Fibroblast of peridontal ligament (primary cell): ENCODE measurements at regions not wholly inside any gene's neighbourhood (a gene's known extent, or its start where the extent isn't known, plus 50 kb on each side); places are given as distances from the start of the nearest gene placed in this dataset.
A peak's percentile ranks its signal among the peaks of the same experiment; 100 is the strongest.

Source experiments
- DNase-seq: peaks from one replicate; pipeline ENCODE4 v3.0.0-alpha.2; 2010; ENCODE audit errors: extremely low read depth

DNA sequence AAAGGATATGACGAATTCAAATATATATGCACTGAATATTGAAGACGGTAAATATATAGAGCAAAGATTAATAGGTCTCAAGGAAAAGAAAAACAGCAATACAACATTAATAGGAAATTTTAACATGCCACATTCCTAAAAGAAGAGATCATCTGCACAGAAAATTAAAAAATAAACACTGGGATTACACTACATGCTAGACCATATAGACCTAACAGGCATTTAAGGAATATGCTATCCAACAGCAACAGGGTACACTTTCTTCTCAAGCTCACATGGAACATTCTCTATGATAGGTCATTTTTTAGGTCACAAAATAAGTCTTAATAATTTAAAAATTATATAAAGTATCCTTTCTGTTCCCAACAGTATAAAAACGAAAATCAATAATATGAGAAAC is 1038.3 kb downstream of the KCNT2 start:
- DNase-seq: peak; percentile 5

DNA sequence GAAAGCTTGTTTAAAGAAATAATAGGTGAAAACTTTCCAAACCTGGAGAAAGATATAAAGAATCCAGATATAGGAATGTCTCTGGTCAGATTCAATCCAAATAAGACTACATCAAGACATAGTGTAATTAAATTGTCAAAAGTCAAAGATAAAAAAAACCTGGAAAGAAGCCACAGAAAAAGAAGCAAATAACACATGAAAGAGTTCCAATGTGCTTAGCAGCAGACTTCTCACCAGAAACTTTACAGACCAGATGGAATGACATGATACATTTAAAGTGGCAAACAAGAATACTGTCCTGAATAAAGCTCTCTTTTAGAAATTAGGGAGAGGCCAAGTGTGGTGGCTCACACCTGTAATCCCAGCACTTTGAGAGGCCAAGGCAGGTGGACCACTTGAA is 1039.9 kb downstream of the KCNT2 start:
- no peak for DNase-seq

DNA sequence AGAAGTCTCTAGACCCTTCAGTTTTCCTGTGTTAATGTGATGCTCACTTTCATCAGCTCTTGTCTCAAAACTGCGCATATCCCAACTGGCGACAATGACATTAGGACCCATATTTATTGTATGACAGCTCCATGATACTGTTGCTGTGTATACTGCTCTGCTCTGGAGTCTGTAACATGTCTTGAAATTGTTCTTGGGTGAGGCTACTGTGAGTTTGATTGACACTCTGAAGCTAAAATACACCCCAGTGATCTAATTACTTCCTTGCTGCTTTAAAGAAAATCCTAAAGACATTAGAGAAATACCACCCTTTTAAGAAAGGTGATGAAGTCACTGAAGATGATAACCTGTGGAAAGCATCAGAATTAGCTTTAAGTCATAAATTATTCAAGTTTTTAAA is 1046.2 kb downstream of the KCNT2 start:
- DNase-seq: no peak

DNA sequence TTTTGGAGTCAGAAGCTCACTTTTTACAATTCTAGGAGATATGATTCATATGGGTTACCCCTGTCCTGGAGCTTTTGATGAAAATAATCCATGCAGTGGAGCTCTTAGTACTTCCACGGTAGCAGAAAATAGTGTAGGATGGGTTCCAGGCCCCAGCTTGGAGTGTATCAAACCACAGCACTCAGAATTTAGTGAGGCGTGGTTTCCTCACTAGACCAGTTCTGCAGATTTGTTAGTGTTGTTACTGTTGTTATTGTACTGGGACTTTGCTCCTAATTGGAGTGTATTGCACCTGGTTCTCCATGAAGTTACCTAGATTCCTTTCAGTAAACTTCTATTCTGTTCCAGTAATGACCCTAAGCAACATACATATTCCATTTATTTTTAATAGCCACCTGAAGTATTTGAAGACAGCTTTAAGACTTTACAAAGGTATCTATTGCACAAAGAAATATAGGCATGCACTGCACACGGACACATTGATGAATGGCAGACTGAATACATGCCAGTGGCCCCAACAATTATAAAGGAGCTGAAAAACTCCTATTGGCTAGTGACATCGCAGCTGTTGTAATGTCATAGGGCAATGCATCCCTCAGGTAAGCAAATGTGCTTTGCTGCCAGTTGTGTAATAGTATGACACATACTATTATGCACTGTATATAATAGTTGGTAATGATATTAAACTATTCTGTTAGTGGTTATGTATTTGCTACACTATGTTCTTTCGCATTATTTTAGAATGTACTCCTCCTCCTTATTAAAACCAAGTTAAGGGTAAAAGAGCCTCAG is 1058.0 kb downstream of the KCNT2 start:
- no peak for DNase-seq

DNA sequence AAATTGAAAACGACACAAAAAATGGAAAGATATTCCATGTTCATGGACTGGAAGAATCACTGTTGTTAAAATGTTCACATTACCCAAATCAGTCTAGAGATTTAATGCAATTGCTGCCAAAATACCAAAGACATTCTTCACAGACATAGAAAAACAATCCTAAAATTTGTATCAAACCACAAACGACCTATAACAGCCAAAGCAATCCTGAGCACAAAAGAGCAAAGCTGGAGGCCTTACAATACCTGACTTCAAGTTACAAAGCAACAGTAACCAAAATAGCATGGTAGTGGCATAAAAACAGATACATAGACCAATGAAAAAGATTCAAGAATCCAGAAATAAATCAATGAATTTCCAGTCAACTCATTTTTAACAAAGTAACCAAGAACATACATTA is 1077.3 kb downstream of the KCNT2 start:
- DNase-seq: peak; percentile 36

DNA sequence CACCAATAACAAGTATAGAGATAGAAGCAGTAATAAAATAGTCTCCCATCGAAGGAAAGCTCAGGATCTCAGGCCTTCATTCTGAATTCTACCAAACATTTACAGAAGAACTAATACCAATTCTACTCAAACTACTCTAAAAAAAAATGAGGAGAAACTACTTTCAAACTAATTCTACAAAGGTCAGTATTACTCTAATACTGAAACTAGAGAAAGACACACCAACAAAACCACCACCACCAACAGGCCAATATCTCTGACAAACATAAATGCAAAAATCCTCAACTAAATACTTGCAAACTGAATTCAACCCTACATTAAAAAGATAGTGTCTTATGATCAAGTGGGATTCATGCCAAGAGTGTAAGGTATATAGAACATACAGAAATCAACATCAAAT is 1078.4 kb downstream of the KCNT2 start:
- DNase-seq: no peak

DNA sequence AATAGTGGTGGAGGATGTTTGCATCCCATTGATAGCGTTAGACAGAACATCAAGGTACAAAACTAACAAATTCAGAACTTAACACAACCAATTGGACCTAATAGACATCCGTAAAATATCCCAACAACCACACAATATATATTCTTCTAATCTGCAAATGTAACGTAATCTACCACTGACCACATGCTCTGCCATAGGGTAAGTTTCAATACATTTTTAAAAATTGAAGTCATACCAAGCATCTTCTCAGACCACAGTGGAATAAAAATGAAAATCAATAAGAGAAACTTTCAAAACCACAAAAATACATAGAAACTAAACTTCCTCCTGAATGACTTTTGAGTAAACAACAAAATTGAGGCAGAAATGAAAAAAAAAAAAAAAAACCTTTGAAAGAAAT is 1087.5 kb downstream of the KCNT2 start:
- DNase-seq: no peak

DNA sequence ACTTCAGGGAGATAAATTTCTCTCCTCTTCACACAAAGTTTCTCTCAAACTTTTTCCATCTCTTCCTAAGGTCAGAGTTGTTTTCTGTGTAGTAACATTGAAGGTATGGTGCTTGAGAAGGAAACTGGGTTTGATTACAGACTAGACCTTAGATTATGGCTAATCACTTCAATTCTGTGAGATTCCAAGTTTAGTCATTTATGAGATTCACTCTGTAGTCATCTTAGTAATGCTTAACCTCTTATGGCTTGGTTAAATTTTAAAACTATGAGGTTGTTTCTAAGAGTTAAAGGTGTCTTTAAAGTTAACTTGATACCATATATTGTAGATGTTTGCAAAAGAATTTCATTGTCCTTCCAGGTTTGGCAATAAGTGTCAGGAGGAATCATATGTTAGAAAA is 1092.2 kb downstream of the KCNT2 start:
- DNase-seq: peak; percentile 3

DNA sequence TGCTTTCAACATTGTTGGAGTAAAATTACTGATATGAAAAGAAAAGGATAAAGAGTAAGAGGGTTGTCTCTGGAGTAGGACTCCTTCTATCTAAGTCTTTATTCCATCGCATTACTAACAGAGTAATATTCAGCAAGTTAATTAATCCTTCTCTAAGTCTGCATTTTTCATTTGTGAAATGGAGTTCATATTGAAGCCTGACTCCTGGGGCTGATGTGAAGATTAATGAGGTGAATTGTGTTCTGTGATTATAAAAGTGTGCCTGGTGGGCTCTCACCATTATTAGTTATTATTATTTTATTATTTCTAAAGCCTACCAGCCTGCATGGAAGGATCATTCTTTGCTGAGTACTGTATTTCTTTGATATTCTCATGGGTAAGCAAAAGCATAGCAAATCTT is 1096.7 kb downstream of the KCNT2 start:
- no peak for DNase-seq

DNA sequence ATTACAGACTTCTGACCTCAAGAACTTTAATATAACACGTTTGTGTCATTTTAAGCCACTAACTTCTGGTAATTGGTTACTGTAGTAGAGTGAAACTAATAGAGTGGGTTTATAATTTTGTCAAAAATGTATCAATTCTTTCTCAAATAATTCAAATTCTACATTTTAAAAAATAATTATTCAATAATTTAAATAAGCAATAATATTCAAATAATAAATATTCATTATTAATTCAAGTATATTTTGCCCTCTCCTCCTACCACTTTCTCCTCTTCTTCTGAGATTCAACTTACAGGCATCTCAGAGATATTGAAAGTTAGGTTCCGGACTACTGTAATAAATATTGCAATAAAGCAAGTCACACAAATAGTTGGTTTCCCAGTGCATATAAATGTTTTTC is 1107.1 kb downstream of the KCNT2 start:
- no peak for DNase-seq

DNA sequence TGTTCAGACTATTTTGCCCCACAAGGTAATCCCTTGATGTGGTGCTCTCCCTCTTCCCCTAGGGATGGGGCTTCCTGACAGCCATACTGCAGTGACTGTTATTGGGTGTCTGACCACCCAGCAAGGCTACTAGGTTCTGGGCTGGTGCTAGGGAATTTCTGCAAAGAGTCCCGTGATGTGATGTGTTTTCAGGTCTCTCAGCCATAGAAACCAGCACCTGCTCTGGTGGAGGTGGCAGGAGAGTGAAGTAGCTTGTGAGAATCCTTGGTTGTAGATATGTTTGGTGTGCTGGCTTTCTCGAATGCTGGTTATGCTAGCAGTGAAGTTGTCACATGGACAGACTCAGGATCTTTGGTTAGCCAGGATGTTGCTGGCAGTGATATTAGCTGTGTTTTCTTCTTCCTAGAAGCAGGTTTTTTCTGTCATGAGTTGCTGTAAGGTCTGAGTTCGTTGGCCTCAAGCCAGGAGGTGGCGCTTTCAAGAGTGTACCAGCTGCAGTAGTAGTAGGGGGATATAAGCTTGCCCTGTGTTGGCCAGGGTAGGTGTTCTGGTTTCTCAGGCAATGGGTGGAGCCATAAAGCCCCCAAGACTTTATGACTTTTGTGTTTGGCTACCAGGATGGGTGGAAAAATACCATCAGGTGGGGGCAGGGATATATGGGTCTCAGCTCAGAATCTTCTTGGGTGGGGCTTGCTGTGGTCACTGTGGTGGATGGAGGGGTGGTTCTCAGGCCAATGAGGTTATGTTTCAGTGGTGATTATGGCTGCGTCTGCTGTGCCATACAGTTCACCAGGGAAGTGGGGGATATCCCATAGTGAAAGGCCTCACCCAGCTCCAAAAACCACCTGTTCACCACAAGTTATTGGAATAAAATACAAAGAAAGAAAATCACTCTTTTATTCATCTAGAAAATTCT is 1112.3 kb downstream of the KCNT2 start:
- DNase-seq: no peak

DNA sequence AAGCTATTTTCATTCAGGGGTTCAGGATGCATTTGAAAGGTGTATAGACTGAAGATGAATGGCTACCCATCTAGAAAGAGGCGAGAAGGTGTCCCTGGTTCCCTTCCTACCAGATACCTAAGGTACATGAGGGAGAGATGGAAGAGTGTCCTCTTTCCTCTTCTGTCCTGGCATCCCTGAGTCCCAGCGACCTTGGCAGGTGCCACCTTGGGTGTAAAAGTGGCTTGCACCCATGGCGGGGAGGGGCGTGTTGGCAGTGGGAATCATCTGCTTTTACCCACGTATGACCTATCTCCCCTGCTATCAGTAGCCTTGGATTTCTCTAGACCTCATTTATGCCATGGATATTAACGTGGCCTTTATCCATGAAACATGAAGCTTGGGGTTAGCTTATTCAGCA is 1126.1 kb downstream of the KCNT2 start:
- DNase-seq: no peak

DNA sequence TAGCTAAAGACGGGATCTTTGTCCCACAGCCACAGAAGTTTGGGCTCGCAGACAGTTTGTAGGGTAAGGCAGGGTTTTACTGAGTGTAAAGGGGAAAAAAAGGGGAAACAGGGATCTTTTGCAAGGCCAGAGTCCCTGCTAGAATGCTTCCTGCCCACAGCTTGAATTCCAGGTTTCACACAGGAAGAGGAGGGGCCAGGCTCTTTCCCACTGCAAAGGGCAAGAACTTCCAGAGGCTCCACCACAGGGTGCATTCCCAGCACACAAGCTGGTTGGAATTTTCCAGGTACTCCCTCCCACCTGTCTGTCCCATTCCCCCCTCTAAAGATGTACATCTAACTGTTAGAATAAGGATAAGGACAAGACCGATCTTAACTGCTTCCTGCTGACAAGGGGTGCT is 1126.9 kb downstream of the KCNT2 start:
- no peak for DNase-seq

DNA sequence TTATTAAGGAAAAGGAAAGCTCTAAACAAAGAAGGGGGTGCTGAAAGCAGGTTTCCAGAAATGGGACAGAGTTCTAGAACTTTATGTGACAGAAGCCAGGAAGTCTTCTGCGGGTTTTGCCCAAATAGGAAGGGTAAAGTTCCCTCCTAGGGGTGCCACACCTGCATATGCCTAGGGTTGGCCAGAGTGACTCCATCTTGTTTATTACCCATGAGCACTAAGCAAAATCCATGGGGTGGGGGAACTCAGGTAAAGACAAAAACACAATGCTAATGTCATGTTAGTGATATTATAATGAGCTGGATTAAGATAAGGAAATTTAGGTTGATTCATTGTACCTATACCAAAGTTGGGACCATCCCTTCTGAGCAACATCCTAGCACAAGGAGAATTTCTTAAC is 1132.7 kb downstream of the KCNT2 start:
- no peak for DNase-seq

DNA sequence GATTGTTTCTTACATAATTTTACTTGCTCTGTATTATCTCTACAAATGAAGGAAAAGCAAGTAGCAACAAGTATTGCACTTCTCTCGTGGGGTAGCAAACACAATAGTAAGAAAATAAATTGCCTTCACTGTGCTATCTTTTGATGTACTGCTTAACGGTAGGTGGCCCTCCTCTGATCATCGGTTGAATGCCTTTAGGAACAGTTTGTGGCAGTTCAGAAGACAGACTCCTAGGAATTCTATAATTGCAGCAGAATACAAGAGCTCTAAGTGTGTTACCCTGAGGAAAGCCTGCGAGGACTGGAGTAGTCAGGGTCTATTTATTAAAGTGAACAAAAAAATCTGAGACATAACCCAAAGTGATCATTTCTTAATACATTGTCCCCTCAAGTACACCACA is 1135.9 kb downstream of the KCNT2 start:
- DNase-seq: no peak

DNA sequence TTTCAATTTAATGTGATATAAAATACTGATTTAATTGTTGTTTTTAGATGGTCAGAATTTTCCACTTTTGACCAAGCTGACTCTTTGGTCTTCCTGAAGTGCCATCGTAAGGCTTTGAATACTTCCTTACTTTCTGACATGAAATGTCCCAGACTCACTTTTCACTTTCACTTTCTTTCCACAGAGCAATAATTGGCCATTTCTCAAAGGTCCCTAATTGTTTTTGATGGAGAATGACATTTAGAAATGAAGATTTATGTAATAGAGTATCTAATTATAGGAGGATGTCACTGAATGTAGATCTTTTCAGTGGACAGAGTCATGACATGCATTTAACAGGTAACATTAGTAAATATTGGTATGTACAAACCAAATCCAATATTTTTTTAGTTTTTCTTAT is 1141.6 kb downstream of the KCNT2 start:
- DNase-seq: peak; percentile 5

DNA sequence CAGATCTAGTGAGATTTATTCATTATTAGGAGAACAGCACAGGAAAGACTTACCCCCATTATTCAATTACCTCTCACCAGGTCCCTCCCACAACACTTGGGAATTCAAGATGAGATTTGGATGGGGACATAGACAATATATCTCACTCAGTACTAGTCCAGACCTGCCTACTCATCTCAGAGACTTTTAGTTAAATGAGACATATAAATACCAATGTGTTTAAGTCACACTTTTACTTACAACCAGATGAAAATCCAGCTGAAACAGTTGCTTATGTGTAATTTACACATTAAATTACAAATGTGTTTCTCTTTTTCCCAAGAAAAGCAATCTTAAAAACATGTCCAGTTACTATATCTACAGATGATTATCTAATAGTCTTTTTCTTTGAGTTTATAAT is 1145.6 kb downstream of the KCNT2 start:
- peak; percentile 20 for DNase-seq

DNA sequence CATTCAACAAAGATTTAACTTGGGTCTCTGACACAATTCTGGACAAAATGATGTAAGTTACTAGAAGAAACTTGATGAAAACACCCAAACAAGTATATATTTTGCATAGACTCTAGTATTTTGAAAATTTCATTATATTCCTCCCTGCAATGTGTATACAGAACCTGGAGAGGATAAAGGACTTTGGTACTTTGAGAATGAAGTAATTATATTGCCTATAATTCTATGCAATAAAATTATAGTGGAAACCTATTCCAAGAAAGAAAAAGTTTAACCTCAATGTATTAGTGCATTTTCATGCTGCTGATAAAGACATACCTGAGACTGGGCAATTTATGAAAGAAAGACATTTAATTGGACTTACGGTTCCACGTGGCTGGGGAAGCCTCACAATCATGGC is 1146.1 kb downstream of the KCNT2 start:
- no peak for DNase-seq

DNA sequence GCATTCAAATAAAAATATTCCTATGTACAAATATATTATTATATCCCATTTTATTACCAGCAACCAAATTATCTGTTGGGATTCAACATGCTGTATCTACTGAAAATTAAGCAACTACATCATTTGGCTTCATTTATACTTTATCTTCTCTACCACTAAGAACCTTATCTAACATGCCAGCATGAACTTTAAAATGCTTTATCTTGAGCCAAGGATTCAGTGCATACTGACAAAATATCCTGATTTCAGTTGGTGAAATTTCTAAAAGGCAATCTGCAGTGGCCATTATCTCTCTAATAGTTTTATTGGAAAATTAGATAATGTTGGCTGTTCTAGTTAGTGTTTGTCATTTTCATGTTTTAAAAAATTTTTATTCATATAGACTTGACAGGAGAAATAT is 1149.9 kb downstream of the KCNT2 start:
- no peak for DNase-seq

DNA sequence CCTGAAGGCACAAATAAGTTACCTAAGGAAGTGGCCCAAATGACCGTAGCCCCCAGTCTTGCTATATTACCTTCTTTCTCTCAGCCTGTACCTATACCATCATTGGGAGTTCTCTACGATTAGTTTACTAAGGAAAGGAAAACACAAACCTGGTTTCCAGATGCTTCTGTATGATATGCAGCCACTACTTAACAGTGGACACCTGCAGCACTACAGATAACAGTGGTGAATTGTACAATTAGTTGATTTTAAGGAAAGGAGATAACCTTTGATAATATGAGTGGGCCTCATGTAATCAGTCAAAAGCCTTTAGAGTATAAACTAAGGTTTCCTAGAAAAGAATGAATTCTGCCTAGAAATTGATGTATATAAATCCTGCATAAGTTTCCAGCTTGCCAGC is 1157.4 kb downstream of the KCNT2 start:
- DNase-seq: no peak

DNA sequence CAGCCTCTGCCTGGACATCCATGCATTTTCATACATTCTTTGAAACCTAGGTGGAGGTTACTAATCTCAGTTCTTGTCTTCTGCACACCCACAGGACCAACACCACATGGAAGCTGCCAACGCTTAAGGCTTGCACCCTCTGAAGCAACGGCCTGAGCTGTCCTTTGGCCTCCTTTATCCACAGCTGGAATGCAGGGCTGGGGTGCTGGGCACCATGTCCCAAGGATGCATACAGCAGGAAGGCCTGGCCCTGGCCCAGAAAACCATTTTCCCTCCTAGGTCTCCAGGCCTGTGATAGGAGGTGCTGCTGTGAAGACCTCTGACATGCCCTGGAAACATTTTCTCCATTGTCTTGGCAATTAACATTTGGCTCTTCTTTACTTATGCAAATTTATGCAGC is 1168.6 kb downstream of the KCNT2 start:
- no peak for DNase-seq

DNA sequence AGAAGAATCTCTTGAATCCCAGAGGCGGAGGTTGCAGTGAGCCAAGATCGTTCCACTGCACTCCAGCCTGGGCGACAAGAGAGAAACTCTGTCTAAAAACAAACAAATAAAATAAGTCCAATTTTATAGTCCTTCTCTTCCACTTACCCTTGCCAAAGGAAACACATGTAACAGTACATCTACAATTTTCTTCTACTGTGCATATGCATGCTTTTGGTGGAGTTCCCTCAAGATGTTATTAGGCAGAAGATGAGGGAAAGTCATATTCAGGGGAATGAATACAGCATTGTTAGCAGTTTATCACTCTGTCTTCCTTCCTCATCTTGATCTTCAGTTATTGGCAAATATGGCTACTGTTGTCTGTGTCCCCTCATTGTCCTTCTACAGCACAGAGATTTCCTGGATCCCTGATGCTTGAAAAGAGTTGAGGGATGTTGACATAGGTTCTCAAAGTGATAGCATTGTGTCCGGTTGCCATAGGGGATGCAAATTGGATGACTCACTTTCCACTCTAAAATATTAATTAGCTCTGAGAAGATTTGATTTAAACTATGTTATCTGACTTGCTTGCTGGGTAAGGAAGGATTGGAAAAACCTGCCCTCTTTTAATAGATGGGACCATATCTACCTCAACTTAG is 1173.6 kb downstream of the KCNT2 start:
- no peak for DNase-seq

DNA sequence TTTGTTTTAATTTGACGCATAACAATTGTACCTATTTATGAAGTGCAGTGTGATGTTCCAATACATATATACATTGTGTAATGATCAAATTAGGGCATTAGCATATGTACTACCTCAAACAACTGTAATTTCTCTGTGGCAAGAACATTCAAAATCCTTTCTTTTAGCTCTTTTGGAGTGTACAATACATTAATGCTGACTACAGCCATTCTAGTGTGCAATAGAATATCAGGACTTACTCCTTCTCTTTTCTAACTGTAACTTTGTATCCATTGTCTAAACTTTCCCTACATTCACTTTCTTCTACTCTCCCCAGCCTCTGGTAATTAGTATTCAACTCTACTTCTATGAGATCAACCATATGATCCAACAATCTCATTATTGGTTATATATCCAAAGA is 1177.4 kb downstream of the KCNT2 start:
- DNase-seq: no peak
